NCI-H128 (cell line): ENCODE measurements at regions not wholly inside any gene's neighbourhood (a gene's known extent, or its start where the extent isn't known, plus 50 kb on each side); places are given as distances from the start of the nearest gene placed in this dataset.

Experiments
- DNase-seq: peaks from one replicate; lab custom pipeline; 2025; ENCODE audit not compliant: unreplicated experiment; lab: John Stamatoyannopoulos, UW

DNA sequence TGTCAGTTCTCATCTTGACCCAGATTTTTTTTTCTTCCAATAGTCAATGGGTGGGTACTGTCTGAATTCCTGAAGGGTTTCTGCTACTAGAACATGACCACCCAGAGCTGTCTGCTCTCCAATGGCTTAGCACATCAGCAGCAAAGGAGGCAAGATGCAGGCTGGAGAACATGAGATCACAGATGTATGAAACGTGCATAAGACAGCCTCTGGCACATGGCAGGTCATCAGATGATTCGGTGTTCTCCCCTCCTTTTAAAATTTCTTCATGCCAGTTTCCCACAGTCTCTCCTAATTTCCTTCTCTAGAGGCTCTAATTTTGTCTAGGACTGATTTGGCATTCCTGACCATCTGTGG is 359.3 kb upstream of the TNP1 start:
- no peak for DNase-seq

DNA sequence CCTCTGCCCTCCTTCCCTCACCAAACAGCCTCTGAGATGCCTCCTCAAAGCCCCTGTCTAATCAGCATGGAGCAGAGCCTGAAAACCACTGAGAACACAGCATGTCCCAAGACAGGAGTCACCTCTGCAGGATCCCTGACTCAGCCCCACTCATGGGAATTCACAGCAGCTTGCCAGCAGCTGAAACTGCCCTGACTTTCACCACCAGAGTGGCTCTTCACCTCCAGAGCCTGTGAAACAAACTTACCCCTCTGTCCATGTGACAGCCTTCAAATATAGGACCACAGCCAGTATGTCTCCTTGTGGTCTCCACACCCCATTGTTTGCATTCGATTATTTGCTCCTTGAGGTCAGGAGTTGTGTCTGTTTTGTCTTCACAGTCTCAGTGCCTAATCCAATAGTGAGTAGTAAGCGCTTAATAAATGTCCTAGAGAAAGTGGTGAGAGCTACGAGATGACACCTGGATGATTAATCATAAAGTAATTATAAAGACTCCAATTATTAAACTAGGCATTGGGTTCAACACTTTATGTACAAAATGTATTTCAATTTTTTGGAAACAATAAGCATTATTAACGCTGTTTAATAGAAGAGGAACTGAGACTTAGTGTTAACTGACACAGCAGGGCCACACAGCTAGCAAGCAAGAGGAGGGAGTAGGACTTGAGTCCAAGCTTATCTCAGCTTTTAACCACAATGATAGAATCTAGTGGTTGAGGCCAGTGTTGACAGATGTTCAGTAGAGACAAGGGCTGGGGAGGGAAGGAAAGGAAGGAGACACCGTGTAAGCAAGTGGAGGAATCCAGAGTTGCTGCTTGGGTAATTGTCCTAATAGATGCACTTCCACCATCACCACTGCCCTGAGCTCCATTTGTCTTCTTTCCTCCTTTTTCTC is 358.7 kb upstream of the TNP1 start:
- DNase-seq, result no peak

DNA sequence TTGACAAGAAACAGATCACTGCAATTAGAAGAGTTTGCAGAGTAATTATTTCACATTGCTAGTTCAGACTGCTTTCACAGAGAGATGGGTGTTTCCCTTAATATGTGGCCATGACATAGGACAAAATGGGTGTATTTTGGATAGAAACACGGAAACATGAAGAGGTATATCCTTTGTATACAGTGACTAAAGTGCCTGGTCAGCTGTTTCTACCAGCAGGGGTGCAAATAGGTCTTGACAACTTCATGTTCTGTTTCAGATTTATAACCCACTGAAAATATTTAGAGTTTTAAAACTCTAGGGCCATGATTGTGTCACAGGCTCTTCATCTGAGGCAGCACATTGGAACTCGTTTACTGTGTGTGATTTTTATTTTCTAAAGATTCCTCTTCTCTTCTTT is 357.1 kb upstream of the TNP1 start:
- no peak for DNase-seq

DNA sequence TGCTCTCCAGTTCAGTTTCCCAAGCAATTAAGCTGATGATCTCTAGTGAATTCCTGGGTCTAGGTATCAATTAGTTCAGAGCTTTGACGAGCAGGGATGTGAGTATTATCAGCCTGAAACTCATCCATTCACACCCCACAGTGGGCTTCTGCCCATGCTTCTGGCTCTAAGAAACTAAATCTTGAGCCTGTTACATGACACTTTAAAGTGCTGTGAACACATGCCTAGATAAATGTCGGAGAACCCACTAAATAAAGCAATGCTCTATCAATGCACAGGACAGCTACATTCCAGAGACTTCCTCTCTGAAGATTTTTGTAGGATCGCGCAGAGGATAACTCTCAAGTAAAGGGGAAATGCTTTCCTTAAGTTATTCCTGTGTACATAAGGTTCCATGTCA is 356.5 kb upstream of the TNP1 start:
- no peak for DNase-seq

DNA sequence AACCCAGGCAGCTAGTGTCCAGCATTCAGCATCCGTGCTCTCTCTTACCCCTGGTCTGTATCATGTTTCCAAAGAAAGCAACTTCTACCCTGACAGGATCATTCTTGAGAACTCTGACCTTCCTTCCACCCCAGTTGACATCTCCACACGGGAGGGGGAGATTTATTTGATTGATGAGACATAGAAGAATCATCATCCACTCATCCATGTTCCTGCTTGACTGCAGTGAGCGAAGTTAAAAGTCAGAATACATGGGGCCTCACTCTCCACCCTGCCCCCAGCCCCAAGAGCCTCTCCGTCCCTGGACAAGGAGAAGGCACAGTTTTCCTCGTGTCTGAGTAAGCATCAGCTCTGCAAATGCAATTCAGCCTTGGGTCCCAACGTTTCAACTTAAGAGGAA is 356.0 kb upstream of the TNP1 start:
- DNase-seq, result no peak

DNA sequence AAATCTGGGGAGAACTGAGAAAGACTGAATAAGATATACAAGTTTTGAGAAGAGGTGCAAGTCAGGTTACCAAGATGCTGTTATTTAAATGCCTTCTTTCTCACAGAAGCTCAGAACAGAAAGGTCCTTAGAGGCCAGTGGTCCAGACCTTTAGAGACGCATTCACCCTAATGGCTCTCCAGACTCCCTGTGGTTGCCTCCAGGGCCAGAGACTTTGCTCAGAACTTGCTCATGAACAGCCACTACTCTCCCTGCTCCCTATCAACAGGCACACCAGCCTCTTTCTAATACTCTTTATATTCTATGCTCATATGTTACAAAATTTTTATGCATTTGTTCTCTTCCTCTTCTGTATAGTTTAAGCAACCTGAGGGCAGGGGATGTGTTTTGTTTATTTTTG is 349.0 kb upstream of the TNP1 start:
- DNase-seq, result no peak

DNA sequence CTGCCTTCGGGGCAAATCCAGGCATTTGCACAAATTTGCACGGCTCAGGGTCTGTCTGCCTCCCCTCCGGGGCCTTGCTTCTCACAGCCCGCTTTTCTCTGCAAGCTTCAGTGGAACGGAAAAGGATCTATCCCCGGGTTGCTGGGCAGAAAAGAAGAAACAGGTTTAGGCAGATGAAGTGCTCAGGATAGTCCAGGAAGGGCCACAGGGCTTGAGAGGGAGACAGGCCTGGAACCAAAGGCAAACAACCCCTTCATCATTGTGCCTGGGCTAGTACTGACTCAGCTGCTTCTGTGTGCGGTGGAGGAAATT is 347.8 kb upstream of the TNP1 start:
- DNase-seq, result no peak

DNA sequence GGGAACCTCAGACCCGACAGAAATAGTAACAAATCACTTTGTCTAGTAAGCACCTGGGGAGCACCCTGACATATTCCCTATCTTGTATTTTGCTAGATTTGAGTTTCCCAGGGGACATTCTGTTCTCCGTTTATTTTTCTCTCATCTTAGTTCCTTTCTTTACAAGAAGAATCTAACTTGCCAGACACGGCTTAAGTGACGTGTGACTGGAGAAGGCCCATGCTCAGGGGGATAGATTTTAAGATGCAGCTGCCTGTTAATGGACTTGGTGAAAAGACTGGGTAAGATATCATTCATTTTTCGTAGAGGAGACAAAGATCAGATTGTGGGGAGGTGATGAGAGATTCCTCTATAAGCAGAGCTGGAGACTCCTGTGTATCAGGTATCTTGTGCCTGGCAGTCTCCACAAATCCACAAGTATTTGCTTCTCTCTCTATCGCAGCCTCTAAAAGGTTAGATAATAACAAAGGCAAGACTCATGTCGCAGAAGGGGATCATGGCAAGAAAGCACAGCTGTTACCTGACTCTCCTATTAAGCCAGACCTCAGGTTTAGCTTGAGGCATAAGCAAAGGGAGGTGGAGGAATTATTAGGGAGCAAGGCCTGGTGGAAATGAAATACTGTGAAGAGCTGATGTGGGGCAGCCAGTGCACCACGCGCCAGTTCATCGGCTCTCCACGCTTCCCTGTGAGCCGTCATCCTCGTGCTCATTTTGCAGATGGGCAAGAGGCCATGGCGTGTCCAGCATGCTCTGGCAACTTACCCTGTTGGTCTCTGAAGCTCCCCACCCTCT is 347.2 kb upstream of the TNP1 start:
- no peak for DNase-seq

DNA sequence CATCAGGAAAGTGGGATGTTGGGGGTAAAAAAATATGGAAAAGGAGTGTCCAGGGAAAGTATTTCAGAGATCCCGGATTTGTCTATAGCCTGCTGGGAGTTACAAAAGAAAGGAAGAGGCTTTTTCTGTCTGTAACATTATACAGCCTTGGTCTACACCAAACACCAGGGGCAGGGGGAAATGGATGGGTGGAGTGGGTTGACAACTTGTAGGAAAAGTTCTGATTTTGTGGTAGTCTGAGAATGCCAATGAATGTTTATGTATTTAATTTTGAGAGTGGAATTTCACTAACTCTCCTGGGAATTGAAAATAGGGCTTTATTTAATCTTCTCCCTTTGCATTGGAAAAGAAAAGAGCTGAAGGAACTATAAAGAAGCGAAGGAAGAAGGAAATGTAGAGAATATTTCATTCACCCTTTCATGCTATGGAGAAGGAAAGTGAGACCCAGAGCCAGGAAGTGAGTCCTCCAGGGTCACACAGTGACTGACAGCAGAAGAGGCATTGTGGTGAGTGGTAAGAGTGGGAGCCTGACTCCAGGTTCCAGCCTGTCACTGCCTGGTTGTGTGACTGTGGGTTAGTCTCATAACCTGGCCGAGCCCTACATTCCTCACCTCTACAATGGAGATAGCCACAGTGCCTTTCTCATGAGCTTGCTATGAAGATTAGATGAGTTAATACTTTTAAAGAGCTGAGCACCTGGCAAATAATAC is 346.3 kb upstream of the TNP1 start:
- no peak for DNase-seq

DNA sequence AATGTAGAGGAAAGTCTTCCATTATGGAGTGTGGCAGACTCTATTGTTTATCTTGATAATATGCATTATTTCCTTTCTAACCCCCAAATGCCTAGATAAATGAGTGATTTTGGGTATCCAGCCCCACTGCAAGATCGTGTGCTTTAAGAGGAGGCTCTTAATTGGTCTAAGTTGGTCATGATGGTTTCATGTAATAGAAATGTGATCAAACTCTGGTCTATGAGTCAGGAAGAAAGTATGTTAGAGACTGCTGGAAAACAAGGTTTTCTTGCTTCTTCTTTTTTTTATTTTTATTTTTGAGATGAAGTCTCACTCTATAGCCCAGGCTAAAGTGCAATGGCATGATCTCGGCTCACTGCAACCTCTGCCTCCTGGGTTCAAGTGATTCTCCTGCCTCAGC is 344.5 kb upstream of the TNP1 start:
- DNase-seq, result no peak

DNA sequence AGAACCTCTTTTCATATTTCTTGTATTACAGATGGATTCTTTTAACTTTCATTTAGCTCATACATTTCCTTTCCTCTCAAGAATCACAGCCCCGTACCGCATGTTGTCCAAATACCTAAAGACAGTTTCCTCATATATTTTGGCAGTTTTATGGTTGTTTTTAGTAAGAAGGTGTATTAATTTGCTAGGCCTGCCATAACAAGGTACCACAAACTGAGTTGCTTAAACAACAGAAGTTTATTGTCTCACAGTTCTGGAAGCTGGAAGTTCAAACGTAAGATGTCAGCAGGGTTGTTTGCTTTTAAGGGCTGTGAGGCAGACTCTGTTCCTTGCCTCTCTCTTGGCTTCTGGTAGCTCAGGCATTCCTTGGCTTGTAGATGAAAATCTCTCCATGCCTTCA is 343.2 kb upstream of the TNP1 start:
- DNase-seq, result no peak

DNA sequence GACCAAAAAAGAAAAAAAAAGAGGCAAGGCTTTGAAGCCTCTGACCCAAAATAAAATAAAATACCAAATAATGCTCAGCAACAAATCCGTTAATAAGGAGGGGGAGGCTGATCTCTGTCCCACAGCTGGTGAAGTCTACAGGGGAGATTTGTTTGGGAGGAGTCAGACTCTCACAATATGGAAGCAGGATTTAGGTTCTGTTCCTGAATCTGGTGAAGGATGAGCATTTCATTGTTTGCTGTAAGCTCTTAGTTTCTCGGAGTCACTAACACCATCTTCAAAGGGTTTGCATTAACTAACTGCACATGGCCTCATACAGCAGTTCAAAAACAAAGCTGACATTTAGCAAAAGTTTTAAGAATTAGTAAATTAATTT is 339.4 kb upstream of the TNP1 start:
- no peak for DNase-seq

DNA sequence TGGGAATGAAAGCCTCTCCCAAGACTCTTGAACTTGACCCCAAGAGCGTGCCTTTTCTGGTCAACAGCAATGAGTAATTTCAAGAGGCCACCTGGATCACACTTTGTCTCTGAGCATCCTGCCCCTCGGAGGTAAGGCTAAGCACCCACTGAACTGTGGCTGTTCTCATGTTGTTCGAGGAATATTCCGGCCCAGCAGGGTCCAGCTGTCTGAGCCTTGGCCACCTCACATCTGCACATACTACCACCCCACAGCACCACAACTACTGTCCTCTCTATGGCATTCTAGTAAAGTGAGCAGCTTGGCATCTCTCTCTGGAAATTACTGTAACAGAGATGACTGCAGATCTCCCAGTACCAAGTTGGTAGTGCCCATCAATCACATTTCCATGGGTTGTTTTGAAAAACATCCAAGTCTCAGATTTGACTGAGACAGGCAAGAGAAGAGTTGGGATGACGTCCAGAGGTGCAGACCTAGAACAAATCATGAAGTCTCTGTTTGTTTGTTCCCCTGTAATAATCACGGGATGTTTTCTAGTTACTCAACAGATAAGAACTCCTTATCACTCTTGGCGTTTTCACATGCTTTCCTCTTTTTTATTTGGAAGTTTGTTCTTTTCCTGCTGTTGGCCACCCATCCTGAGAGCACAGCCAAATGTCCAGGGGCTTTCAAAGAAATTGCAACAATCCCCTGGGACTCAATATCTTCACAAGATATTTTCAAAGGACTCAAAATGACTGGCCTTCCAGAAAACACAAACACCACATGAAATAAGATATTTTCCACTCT is 336.0 kb upstream of the TNP1 start:
- no peak for DNase-seq

DNA sequence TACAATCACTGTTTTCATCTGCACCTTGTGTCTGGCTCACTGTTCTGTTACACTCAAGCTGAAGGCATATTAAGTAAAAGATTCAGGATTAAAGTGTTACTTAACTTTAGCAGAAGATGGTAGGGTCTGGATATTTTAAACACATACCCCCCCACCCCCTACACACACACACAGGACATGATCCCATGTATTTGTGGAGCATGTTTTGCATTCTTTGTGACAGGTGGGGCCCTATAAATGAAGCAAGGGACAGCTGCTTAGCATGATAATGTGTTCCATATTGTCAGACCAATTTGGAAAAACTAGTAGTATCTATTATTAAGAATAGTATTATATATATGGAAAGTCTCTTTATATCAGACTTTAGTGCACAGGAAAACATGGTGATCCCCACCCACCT is 335.2 kb upstream of the TNP1 start:
- DNase-seq, result no peak

DNA sequence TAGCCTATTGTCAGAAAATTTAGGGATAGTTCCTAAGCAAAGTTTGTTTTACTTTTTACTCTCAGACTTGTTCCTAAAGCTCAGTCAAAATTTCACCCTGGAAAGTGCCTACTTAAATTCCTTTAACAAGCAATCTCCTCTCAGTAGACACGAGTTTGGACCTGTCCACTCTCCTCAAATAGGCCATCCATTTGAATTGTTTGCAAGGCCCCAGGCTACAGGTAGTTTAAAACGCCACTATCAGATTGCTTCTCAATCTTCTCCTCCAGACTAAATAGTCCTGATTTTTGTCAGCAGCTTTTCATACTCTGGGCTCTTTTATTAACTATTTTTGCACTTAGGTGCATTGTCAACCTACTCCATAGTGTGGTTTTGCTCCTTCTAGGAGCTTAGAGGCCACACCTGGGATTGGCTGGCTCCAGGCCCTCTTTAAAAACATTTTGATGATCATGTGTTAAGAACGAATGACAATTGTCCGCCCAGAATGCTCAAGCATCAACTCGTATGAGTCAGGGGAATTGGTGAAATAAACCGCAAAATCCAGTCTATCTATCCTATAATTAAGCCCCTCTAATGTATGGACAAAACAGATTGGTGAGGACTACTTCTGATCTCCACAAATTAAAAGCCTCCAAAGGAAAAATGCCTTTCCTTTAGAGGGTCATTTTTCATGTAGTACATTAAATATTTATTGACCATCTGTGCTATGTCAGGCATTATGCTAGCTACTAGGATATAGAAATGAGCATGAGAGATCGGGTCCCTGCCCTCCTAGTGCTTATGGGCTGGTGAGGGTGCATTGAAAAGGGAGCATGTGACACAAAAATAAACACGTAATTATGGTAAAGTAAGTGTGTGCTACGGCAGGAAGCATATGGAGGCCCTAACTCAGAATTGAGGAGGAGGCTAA is 333.8 kb upstream of the TNP1 start:
- DNase-seq, result no peak

DNA sequence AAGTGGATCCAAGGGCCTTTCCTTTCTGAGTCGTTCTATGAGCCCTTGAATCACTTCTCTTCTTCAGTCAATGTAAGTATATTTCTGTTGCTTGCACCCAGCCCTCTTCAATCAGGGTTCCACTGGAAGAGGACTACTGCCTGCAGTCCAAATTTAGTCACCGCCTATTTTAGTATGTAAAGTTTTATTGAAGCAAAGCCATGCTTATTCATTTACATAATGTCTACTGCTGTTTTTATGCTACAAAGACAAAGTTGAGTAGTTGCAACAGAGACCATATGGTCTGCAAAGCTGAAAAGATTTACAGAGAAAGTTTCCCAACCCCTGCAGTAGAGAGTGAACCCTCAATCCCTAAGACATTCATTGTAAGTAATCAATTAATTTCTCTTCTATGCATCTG is 332.5 kb upstream of the TNP1 start:
- DNase-seq, result no peak

DNA sequence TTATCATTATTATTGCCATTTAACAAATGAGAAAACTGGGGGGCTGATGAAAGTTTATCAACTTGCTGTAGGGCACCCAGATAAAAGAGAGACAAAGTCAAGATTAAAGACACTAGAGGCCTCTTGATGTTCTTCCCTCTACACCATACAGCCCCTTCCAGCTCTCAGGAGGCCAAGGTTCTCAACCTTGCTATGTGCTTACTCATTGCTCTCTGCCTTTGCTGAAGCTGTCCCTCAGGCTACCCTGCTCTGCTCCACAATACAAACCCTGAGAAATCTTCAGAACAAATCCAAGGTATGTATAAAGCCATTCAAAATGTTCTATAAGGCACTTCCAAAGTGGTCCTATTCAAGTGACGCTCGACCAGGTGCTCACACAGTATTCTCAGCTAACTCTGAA is 329.9 kb upstream of the TNP1 start:
- no peak for DNase-seq

DNA sequence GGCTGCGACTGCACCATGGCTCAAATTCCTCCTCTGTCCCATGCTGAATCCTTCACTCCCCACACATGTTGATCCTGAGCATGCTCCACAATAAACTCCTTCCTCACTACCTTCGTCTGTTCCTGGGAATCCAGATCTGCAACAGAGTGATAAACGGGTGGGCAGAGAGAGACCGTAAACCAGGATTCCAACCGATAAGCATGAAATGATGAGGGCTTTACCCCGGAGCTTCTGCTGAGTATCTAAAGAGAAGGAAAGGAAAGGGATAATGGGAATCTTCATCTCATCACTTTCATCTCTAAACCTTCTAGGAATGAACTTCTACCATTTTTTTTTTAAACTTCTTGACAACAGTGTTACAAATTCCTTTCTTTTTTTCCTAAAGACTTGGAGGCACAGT is 329.3 kb upstream of the TNP1 start:
- DNase-seq, result no peak

DNA sequence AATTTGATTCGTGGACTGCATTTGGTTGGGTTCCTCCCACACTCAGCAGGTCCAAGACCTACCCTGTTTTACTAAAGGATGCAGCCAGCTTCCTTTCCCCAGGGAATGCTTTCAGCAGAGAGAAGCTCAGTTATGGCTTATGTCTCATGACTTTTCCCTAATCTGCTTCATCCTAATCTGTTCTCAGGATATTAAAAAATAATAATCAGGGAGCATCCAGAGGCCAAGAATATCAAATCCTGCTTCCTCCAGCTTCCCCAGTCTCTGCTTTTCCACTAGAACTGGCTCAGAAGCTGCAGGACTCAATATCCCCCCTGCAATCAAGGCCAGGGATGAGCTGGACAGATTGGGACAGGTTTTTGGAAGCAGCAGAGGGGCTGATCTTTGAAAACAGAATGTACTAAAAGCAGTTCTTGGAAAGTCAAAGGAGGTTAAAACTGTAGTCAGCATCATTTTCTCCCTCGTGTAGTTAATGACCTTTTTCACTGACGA is 326.9 kb upstream of the TNP1 start:
- DNase-seq, result no peak

DNA sequence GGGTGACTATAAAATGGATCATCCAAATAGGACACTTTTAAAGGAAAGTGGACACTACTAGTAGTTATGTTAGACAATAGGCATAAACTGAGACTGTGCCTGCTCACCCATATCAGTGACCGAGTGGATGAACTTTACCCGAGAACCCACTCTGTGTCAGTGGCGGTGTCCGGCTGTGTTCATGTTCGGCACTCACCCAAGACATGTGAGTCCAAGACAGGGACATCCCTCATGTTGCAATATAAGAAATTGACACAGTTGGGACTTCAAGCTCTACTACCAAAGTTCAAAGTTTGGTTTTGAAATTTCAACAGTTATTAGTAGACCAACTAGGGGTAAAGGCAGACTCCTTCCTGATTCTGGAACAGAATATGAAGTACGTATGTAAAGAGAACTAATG is 326.3 kb upstream of the TNP1 start:
- DNase-seq, result no peak
